GM10266 (cell line): ENCODE measurements at regions not wholly inside any gene's neighbourhood (a gene's known extent, or its start where the extent isn't known, plus 50 kb on each side); places are given as distances from the start of the nearest gene placed in this dataset.
"Not testable (repeated sequence)": the region's sequence is repeated elsewhere in the genome, so short reads cannot be mapped to it uniquely, and the experiment has no call there.

Source experiments
- DNase-seq: peaks from one replicate; pipeline ENCODE4 v3.0.0; 2012; ENCODE audit errors: extremely low spot score
- TF ChIP-seq, protein P1 (sequence below): IDR thresholded peaks from 2 replicates; pipeline ENCODE4 v1.5.1; 2012; ENCODE audit warnings: mild to moderate bottlenecking, low read depth; ENCODE audit not compliant: control insufficient read depth, insufficient read depth; ENCODE audit errors: missing control alignments

- TF ChIP-seq, protein P1, sequence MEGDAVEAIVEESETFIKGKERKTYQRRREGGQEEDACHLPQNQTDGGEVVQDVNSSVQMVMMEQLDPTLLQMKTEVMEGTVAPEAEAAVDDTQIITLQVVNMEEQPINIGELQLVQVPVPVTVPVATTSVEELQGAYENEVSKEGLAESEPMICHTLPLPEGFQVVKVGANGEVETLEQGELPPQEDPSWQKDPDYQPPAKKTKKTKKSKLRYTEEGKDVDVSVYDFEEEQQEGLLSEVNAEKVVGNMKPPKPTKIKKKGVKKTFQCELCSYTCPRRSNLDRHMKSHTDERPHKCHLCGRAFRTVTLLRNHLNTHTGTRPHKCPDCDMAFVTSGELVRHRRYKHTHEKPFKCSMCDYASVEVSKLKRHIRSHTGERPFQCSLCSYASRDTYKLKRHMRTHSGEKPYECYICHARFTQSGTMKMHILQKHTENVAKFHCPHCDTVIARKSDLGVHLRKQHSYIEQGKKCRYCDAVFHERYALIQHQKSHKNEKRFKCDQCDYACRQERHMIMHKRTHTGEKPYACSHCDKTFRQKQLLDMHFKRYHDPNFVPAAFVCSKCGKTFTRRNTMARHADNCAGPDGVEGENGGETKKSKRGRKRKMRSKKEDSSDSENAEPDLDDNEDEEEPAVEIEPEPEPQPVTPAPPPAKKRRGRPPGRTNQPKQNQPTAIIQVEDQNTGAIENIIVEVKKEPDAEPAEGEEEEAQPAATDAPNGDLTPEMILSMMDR: no peak
- DNase-seq: no peak
These were observed 173.0 kb upstream of the GOT2 start for GRCh38 chr16:58906981-58907715.

DNA sequence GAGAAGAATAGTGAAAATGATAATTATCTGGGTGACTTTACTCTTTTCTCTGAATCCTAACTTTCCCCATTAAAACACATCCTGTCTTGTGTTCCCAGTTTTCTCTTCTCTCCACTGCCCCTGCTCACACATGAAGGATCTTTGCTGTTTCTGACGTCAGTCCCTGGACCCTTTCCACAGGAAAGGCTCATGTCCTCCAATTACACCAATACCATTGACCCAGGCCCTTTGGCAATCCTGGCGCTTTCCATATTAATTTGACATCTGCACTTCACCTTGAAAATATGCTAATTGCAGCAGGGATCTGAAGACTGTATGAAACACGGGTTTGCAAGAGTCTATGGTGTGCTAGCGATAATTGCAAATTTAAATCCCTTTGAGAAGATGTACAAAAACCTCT, 170.2 kb upstream of the GOT2 start:
- TF ChIP-seq, protein P1: no peak
- no peak for DNase-seq

DNA sequence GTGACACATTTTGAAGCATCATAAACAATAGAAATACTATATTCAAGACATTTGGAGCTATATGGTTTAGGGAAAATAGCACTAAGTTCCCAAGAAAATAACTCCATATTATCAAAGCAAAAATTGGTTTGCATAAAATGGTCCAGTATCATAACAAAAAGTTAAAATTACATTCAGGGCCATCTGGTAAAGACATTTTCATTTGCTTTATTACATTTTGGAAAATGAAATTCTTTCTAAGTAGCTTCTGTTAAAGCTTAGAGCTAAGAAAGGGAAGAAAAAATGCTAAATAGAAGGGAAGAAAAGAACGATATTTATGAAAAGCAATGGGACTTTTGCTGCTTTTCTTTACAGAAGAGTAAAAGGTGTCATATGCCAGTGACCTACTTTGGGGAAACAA, 155.4 kb upstream of the GOT2 start:
- DNase-seq: no peak

GRCh38 chr16:58885528-58886170, 151.5 kb upstream of the GOT2 start:
- TF ChIP-seq, protein P1: no peak
- no peak for DNase-seq

More for the DNA sequence above, 155.4 kb upstream of the GOT2 start:
- TF ChIP-seq, protein P1: no peak

DNA sequence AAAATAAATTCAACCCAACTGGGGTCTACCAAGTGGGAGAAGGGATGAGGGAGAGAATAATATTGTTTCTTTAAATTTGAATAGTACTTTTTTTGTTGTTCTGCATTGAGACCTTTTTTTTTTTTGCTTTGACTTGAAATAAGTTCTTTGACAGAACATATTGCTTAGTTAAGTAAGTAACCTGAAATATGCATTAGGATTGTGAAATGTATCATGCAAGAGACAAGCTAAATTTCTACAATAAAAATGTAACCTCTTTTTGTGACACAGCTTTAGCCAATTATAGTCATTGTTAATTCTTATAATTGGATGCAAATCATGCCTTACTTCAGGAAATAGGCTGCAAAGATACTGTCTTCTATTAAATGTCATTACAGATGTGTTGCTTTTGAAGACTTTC, 150.0 kb upstream of the GOT2 start:
- TF ChIP-seq, protein P1: no peak
- DNase-seq: no peak

DNA sequence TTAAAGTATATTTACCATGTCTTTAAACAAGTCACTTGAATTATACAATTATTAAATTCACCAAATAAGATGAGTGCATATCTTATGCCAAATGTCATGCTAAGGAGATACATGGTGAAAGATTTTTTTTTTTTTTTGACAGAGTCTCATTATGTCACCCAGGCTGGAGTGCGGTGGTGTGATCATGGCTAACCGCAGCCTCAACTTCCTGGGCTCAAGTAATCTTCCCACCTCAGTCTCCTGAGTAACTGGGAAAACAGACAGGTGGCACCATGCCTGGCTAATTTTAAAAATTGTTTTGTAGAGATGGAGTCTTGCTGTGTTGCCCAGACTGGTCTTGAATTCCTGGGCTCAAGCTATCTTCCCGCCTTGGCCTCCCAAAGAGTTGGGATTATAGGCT, 149.0 kb upstream of the GOT2 start:
- no peak for DNase-seq
- TF ChIP-seq, protein P1: no peak

GRCh38 chr16:58882292-58882691, 148.2 kb upstream of the GOT2 start:
- TF ChIP-seq, protein P1: no peak
- peak; percentile 54 for DNase-seq

DNA sequence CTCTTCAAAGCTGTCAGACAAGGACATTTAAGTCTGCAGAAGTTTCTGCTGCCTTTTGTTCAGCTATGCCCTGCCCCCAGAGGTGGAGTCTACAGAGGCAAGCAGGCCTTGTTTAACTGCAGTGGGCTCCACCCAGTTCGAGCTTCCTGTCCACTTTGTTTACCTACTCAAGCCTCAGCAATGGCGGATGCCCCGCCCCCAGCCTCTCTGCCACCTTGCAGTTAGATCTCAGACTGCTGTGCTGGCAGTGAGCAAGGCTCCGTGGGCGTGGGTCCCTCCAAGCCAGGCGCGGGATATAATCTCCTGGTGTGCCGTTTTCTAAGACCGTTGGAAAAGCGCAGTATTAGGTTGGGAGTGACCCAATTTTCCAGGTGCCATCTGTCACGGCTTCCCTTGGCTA, 144.5 kb upstream of the GOT2 start:
- DNase-seq: not testable (repeated sequence)
